HG03442 (cell line): ENCODE measurements at regions not wholly inside any gene's neighbourhood (a gene's known extent, or its start where the extent isn't known, plus 50 kb on each side); places are given as distances from the start of the nearest gene placed in this dataset.
"Not testable (repeated sequence)": the region's sequence is repeated elsewhere in the genome, so short reads cannot be mapped to it uniquely, and the experiment has no call there.

Experiments used
- ATAC-seq: cut with Tn5 transposase; IDR thresholded peaks from one replicate; pipeline ENCODE4 v1.9.1; 2021; ENCODE audit warnings: mild to moderate bottlenecking, moderate library complexity; ENCODE audit not compliant: unreplicated experiment

DNA sequence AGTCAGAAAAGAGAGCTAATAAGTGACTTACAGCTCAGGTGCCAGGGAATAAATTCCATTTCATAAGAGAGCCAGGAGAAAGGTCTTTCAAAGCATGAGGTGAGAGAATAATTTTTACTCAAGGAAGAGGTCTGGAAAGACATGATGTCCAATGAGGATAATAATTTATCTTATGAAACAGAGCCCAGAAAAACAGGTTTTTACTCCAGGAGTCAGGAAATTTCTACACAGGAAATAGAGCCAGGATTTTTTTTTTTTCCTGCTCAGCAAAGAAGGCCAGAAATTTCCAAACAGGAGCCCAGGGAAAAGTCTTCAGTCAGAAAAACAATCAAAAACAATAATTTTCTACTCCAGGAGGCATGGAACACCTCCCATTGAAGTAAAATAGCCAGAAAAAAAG lies 1185.7 kb upstream of the TSPY4 start:
- ATAC-seq, result no peak

DNA sequence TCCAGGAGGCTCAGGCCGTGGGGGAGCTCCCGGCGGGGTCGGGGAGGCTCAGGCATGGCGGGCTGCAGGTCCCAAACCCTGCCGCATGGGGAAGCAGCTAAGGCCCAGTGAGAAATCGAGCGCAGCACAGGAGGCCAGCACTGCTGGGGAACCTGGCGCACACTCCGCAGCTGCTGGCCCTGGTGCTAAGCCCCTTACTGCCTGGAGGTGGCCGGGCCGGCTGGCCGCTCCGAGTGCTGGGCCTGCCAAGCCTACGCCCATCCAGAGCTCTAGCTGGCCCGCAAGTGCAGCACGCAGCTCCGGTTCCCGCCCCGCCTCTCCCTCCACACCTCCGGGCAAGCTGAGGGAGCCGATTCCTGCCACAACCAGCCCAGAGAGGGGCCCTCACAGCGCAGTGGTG lies 1208.7 kb upstream of the TSPY4 start:
- ATAC-seq, result no peak

DNA sequence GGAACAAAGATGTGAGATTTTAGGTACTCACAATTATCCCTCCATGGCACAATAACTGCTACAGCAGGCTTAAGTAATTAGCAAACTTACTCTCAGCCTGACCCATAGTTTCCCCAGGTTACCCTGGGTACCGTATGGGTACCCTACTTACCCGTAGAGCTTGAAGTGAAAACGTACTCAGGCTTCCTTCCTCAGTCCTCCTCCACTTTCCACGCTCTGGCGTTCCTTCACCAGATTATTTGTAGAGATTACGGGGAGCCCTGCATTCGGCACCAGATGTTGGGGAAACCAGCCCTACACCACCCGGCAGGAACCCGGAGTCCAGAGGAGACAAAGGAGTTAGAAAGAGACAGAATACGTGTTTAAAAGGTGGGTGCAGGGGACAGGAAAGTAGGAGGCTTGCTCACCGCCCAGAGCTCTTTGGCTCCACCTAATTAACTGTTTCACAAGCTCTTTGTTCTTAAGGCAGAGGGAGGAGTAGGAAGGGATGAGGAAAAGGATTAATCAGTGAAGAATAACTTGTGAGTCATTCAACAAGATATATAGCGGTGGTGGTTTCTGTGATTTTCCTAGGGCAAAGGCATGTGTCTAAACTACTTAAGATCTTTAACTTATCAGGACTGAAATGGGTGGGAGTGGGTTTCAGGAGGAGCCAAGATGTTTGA lies 1211.2 kb upstream of the TSPY4 start:
- no peak for ATAC-seq

DNA sequence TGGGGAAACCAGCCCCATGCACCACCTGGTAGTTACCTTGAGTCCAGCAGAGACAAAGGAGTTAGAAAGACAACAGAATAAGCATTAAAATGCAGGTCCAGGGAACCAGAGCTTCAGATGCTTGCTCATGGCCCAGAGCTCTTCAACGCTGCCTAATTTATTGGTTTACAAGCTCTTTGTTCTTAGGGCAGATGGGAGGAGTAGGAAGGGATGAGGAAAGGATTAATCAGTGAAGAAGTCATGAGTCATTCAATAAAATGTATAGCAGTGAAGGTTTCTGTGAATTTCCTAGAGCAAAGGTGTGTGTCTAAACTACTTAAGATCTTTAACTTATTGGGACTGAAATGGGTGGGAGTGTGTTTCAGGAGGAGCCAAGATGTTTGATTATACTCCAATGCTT lies 1210.3 kb upstream of the AMELY start:
- ATAC-seq, result no peak

DNA sequence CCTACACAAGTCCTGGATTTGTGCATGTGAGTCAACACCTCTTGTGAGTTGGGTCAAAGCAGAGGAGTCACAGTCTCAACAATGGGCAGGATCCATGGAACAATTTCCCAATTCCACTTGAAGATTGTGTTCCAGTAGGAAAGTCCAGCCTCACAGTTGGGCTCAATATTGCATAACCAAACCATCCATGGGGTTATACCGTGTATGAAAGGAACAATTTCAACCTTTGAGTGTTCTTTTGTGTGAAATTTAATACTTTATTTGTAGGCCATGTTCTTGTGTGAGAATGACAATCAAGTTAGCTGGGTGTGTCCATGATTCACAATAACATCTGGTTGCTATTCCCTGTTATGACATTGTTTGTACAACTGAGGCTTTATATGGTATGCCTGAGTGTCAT lies 1182.9 kb upstream of the AMELY start:
- no peak for ATAC-seq

DNA sequence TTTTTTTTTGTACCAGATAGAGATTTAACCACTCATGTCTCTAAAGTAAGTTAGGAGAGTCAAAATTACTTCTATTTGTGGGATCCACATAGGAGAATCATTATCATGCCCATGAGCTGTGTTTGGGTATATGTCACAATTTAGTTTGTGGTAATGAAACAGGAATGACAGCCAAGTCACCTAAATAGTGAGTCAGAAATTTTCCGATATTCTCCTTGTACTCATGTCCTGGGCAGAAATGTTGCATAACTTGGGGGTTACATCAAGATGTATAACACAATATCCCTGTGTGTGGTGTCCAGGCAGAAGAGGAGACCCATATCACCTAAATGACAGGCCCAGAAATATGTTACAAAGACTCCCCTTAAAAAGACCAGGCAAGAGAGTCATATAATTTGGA lies 1181.4 kb upstream of the AMELY start:
- no peak for ATAC-seq

DNA sequence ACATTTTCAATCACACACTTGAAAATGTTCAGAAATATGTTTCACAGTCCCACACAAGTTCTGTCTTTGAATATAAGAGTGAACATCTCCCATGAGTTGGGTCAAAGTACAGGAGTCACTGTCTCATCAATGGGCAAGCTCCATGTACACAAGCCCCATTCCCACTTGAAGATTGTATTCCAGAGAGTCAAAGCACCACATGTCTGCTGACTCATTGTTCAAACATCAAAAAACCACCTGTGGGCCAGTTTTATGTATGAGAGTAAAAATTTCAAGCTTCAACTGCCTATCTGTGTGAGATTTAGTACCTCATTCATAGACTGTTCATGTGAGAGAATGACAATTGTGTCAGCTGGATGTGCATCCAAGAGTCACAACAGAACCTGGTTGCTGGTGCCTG lies 1174.4 kb upstream of the AMELY start:
- no peak for ATAC-seq

DNA sequence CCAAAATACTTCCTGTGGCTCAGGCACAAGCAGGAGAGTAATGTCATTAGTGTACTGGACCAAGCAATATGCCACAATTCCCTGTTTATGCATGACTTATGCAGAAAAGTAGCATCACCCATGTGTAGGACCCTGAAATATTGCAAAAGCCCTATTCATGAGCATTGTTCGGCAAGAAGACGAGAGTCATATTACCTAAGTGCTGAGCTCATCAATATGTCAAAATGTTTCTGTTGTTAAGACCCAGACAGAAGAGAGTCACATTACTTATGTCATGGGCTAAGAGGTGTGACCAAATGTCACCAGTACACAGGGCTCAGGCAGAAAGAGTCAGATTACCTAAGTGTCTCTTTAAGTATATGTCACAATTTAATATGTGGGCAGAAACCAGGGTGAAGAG lies 1172.6 kb upstream of the AMELY start:
- no peak for ATAC-seq

DNA sequence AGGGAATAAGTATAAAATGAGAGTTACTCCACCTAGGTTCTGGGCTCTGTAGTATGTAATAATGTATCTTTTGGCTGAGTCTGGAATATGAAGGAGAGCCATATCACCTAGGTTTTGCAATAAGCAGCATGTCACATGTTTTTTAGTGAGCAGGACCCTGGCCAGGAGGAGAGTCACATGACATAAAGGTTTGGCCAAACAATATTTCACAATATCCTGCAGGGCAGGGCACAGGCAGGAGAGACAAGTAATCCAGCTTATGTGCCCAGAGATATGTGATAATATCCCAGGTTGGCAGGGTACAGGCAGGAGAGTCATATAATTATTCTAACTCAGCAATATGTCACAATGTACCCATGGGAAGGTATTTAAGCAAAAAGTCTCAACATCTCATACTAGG lies 1169.6 kb upstream of the AMELY start:
- ATAC-seq, result no peak

DNA sequence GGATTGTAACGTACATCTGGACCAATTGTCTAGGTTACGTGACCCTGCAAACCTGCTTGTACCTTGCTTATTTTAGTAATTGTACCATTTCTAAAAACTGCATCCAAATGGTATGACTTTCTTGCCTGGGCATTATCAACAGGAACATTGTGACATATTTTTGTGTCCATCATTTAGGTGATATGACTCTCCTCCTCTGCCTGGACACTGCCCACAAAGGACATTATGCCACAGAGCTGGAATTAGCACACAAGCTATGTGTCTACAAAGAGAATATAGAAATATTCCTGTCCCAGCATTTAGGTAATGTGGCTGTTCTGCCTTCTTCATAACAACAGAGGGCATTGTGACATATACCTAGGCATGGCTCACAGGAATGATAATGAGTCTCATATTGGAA lies 1153.7 kb upstream of the AMELY start:
- ATAC-seq, result no peak

DNA sequence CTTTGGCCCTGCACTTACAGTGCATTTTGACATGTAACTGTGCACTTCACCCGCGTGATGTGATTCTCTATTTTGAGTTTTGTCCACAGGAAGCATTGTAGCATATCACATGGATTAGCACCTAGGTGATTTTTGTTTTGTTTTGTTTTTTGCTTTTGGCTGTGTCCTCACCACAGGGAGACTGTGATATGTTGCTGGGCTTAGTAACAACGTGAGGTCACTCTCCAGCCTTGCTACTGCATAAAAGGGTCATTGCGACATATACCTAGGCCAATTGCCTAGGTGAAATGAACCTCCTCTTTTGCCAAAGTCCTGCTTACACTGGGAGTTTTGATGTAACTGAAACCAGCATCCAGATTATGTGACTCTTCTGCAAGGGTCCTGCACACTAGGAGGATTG lies 1152.9 kb upstream of the AMELY start:
- ATAC-seq, result no peak

DNA sequence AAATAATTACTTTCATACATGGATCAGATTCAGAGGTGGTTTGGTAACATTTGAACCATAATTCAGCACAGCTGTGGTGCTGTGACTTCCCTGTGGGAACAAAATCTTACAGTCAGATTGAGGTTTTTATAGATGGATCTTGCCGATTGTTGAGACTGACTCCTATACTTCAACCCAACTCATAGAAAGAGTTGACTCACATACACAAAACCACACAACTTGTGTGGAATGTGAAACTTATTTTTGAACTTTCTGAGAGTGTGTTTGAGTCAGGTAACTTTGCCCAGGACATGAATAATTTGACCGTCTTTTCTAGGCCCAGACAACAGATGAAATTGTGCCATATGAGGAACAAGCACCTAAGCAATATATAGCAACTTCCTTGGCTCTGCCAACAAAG lies 1152.4 kb upstream of the AMELY start:
- ATAC-seq, result no peak

DNA sequence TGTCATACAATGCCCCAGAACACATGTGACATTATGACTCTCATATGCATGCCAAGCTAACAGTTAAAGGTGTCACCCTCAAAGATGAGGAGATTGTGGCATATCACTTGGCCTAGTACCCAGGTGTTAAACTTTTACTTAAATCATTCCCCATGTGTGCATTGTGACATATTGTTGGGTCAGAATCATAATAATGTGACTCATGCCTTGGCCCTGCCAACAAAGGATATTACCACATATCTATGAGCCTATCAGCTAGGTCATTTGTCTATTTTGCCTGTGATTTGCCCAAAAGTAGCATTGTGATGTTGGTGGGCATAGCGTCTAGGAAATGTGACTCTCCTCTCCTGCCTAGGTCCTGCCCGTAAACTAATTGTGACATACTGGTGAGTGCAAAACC lies 1147.1 kb upstream of the AMELY start:
- no peak for ATAC-seq

DNA sequence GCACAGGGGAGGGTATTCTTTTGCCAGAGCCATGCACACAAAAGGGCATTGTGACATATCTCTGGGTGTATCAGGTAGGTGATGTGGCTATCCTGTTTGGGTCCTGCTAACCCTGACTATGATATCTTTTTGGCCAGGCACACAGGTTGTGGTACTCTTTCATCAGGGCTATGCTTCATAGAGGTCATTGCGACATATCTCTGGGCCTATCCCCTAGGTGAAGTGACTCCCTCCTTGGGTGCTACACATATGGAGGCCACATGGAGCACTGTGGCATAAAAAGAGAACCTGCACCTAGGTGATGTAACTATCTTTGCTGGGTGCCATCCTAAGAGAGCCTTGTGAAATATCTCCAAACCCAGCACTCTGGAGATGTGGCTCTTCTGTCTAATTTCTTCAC lies 1139.8 kb upstream of the AMELY start:
- ATAC-seq, result no peak

DNA sequence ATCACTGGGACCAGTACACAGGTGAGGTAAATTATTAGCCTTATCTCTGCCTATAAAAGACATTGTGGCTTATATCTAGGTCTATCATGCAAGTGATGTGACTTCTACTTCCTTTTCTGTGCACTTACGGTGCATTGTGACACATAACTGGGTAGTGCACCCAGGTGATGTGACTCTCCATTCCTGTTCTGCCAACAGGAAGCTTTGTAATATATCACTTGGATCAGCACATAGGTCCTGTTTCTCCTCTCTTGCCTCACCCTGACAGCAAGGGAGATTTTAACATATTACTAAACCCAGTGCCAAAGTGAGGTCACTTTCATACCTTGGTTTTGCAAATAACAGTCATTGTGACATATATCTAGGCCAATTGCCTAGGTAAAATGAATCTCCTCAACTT lies 1129.7 kb upstream of the AMELY start:
- no peak for ATAC-seq

DNA sequence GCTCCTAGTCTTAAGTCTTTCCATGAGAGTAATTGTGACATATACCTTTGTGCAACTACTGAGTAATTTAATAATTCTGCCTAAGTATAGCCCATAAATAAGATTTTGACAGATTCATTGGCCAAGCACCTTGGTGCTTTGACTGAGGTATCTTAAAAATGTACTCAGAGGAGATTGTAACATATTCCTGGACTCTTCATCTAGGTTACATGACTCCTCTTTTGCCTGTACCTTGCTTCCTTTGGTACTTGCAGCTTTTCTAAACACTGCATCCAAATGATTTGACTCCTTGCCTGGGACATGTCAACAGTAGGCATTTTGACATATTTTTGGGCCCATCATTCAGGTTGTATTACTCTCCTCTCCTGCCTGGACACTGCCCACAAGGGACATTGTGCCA lies 1125.0 kb upstream of the AMELY start:
- ATAC-seq, result no peak

DNA sequence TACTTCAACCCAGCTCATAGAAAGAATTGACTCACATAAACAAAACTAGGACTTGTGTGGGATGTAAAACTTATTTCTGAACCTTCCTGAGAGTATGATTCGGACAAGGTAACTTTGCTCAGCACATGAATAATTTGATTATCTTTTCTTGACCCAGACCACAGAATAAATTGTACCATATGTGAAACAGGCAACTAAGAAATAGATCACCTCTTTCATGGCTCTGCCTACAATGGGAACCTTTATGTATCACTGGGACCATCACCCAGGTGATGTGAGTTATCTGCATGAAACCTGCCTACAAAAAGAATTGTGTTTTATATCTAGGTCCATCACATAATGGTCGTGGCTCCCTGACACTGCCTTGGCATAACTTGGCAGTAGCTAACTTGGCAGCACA lies 1124.1 kb upstream of the AMELY start:
- ATAC-seq, result no peak

DNA sequence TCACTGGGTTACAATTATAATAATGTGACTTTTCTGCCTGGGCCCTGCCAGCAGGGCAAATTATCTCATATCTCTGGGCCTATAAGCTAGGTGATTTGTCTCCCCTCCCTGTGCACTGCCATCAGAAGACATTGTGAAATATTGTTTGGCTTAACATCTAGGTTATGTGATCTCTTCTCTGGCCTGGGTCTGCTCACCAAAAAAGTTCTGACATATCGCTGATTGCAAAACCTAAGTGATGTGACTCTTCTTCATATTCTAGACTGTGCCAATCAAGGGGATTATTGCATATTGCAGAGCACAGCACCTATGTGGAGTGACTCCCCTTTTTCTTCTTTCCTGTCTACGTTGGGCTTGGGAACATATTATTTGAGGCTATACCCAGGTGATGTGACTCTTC lies 1123.1 kb upstream of the AMELY start:
- no peak for ATAC-seq

DNA sequence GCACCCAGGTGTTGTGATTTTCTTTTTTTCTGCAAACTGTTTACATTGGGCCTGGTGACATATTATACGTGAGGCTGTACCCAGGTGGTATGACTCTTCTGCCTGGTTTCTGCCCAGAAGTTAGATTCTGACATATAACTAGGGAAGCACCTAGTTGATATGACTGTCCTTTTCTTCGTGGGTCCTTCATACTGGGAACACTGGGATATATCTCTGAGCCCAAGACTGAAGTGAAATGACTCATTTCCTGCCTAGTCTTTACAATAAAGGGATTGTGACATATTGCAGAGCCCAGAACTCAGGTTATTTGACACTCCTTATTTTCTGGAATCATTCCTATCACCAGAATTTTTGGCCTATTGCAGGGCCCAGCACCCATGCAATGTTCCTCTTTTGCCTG lies 1121.6 kb upstream of the AMELY start:
- no peak for ATAC-seq

DNA sequence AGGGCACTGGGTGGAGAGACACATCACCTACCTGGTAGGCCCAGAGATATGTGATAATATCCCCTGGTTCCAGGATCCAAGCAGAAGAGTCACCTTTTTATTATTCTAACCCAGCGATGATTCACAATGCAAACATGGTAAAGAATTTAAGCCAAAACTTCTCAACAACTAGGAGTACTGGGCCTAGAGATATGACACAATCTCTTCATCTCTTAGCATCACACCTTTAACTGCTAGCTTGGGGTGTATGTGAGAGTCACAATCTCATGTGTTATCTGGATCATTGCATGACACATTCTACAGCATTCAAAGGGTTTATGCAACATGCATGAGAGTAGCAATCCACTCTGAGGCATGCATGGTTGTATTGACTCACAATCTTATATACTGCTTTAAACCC lies 1109.0 kb upstream of the AMELY start:
- ATAC-seq, result no peak

DNA sequence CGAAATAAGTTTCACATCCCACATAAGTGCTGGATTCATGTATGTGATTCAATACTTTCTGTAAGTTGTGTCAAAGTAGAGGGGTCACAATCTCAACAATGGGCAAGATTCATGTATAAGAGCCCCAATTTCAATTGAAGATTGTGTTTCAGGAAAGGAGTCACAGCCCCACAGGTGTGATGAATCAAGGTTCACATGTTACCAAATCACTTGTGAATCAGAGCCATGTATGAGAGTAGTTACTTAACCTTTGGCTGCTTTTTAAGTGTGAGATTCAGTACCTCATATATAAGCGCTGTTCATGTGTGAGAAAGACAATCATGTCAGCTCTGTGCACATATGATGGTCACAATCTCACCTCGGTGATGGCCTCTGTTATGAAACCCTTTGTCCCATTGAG lies 1100.0 kb upstream of the AMELY start:
- ATAC-seq, result no peak

DNA sequence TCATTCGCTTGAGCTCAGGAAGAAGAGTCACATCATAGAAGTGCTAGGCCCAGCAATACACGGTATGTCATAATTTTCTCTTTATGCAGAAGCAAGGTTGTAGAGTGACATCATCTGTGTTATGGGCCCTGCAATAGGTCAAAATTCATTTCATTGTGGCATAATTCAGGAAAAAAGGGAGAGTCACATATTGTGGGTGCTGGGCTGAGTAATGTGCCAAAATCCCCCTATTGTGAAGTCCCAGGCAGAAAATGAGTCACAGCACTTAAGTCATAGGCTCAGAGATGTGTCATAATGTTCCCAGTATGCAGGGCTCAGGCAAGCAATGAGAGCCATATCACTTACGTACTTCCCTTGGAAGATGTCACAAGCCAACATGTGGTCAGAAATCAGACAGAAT lies 1092.6 kb upstream of the AMELY start:
- ATAC-seq, result peak; percentile 69

DNA sequence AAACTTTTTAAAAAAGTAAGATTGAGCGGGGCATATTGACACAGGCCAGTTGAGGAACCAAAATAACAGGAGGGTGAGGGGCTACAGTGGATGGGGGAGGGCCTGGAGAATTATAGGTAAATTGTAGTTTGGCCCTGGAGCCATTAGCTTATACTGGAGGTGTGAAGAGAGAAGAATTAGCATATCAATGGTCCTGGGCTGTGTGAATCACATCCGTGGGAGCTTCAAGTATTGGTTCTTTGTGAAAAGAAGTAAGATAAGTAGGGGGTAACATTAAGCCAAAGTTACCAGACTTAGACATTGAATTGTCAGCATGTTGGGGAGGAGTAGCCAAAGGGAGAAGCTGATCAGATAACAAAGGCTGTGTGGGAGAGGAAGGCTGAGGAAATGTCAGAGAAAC lies 1085.2 kb upstream of the AMELY start:
- no peak for ATAC-seq

DNA sequence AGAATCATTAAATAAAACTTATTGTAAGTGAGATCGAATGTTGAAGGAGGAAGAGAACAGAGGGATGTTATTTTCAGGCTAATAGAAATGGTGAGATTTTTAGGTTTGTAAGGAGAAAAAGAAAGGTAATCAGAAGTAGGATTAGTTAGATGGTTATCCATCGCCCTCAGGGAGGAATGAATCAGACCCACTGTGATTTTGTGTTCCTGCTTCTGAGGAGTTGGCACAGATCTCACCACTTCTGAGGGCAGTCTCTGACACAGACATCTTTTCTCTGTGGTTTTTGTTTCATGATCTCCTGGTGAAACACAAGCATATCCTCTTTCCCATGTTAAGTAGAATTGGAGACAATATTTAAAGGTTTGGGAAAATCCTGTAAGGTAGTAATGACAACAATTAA lies 1083.2 kb upstream of the AMELY start:
- ATAC-seq, result not testable (repeated sequence)
